Choroid plexus epithelial cell (primary cell): ENCODE measurements at regions not wholly inside any gene's neighbourhood (a gene's known extent, or its start where the extent isn't known, plus 50 kb on each side); places are given as distances from the start of the nearest gene placed in this dataset.
"Not testable (repeated sequence)": the region's sequence is repeated elsewhere in the genome, so short reads cannot be mapped to it uniquely, and the experiment has no call there.

Experiments
- DNase-seq: peaks from one replicate; pipeline ENCODE4 v3.0.0-alpha.2; 2010; ENCODE audit warnings: low read depth
- H3K4me3 ChIP-seq: 2 replicates; pipeline ENCODE4 v1.5.1; 2011; ENCODE audit warnings: low read depth, mild to moderate bottlenecking, control low read depth, low read length, moderate library complexity
- TF ChIP-seq, protein P1 (sequence below): conservative IDR thresholded peaks from 2 replicates; pipeline ENCODE4 v1.5.1; 2011; ENCODE audit warnings: low read depth, mild to moderate bottlenecking, control low read depth, inconsistent platforms, low read length, moderate library complexity

DNA sequence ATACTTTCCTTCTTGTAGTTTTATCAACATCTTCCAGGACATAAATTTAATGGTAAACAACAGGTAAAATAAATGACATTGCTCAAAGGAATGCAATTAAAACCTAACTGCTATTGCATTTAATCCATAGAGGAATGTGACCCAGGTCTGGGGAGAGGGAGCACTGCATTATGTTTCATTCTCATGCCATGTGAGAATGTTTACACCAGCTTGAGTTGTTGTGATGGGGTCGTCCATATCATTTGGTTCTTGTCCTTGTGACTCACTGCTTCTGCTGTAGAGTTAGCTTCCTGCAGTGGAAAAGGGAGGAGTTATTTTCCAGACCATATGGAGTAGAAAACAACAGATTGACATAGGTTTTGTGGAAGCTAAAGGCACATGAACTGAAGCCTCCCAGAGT lies 129.3 kb upstream of the PMCH start:
- TF ChIP-seq, protein P1, sequence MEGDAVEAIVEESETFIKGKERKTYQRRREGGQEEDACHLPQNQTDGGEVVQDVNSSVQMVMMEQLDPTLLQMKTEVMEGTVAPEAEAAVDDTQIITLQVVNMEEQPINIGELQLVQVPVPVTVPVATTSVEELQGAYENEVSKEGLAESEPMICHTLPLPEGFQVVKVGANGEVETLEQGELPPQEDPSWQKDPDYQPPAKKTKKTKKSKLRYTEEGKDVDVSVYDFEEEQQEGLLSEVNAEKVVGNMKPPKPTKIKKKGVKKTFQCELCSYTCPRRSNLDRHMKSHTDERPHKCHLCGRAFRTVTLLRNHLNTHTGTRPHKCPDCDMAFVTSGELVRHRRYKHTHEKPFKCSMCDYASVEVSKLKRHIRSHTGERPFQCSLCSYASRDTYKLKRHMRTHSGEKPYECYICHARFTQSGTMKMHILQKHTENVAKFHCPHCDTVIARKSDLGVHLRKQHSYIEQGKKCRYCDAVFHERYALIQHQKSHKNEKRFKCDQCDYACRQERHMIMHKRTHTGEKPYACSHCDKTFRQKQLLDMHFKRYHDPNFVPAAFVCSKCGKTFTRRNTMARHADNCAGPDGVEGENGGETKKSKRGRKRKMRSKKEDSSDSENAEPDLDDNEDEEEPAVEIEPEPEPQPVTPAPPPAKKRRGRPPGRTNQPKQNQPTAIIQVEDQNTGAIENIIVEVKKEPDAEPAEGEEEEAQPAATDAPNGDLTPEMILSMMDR, result no peak
- DNase-seq, result no peak
- no peak overlapping the region for H3K4me3 ChIP-seq

DNA sequence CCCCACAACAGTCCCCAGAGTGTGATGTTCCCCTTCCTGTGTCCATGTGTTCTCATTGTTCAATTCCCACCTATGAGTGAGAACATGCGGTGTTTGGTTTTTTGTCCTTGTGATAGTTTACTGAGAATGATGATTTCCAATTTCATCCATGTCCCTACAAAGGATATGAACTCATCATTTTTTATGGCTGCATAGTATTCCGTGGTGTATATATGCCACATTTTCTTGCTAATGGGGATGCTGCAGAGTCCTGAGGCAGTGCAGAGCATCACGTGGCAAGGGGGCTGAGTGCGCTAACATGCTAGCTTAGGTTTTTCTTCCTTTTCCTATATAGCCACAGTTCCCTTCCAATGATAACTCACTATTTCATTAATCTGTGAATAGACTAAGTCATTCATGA lies 127.5 kb upstream of the PMCH start:
- not testable (repeated sequence) for DNase-seq, H3K4me3 ChIP-seq

DNA sequence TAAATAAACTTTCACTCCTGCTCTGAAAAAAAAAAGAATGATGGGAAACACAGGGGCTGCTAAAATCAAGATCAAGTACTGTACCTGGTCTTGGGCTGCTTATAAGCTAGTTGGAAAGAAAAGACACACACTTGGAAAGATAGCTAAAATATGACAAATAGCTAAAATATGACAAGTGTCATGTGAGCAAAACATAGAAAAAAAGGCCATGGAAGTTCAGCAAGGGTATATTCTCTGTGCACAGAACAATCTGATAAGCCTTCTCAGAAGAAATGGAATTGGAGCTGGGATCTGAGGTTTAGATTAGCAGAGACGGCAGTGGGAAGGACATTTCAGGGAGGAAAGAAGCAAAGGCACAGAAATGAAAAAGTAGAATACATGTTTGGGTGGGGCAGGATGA lies 126.2 kb upstream of the PMCH start:
- DNase-seq, result no peak
- H3K4me3 ChIP-seq, result no peak overlapping the region
- TF ChIP-seq, protein P1, result no peak

DNA sequence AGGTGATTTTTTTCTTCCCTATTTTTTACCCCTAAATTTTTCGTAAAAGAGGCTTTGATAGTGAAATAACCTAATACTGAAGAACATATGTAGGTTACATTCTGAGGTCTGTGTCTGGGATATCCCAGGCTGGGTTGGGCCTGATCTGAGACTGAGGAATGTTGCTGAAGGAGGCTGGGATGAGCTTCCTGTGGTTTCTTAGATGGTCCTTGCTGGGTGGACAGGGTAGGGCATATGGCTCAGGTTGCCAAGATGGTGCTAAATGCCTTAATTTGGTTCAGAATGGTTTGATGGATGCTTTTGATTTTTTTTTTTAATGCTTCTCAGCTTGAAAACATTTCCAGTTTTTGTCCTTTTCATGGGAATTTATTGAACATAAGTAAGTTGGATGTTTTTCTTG lies 124.6 kb upstream of the PMCH start:
- DNase-seq, result no peak
- no peak overlapping the region for H3K4me3 ChIP-seq
- TF ChIP-seq, protein P1, result no peak

DNA sequence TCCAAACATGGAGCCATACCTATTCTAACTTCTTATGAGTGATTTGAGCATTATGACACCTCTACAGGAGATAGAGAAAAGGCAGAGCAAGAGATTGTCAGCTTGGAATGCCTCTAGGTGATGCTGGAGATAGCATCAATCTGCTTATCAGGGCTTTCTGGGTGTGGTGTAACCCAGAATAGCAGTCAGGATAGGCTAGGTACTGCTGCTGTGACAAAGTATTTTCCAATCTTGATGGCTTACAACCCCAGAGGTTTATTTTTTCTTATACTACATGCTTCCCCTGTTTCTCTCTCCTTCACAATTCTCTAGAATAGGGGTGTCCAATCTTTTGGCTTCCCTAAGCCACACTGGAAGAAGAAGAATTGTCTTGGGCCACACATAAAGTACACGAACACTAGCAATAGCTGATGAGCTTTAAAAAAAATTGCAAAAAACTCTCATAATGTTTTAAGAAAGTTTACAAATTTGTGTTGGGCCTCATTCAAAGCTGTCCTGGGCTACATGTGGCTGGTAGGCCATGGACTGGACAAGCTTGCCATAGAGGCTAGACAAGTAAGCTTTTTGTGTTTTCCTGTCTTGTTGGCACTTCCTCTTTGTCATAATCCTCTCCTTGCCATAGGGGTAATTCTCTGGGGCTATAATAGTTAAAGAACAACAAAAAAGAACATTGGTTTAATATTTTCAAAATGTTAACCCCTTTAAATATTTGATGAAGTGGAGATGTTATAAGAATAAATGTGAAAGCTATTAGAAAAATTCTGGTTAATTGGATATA lies 123.9 kb upstream of the PMCH start:
- TF ChIP-seq, protein P1, result no peak
- DNase-seq, result no peak
- no peak overlapping the region for H3K4me3 ChIP-seq

DNA sequence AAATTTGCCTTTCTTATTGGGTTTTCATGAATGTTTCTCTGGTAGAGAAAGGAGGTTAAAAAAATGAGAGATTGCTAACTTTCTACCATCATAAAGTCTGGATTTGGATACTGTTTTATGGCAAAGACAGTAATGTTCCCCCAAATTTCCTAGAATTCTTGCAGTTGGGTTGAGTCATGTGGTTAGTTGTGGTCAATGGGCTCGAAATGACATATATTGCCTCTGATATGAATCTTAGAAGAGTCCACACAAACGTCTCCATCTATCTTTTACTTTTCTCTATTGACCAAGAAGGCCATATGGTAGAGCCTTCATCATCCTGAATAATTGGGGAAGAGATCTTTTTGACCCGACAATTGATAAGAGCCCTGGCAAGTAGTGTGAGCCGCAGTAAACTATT lies 119.5 kb upstream of the PMCH start:
- no peak for DNase-seq
- no peak overlapping the region for H3K4me3 ChIP-seq
- TF ChIP-seq, protein P1, result no peak

DNA sequence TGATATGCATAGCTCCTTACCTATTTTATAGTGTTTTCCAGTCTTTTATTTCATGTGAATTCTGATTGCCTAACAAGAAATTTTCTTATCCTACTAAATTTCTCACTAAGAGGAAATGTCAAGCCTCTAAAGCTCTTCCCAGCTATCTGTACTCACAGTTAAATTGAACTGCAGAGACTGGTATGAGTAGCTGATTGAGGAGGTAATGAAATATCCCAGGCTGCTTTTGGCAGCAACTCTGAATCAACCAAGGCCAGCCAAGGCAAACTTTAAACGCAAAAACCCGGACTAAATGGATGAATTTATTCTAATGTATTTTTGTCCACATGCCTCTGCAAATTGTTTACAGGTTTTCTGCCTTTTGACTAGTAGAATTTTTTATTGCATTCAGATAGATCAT lies 119.1 kb upstream of the PMCH start:
- TF ChIP-seq, protein P1, result no peak
- H3K4me3 ChIP-seq, result no peak overlapping the region
- DNase-seq, result no peak

DNA sequence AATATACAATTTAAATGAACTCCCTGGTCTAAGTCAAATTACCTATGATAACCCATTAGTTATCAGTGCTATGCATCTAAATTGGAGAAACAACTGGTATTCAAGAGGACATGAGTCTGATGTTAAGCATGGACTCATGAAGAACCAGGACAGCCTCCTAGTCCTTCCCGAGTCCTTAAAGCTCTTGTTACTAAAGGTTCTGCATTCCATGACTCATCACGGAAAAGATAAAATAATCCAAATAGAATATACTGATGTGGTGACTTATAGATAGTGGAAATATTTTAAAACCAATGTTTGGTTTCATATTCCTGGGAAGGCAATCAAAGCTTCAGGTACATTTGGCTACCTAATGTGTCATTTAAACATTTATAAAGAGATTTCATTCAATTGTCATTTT lies 117.2 kb upstream of the PMCH start:
- DNase-seq, result peak; percentile 7
- H3K4me3 ChIP-seq, result no peak overlapping the region
- TF ChIP-seq, protein P1, result no peak

DNA sequence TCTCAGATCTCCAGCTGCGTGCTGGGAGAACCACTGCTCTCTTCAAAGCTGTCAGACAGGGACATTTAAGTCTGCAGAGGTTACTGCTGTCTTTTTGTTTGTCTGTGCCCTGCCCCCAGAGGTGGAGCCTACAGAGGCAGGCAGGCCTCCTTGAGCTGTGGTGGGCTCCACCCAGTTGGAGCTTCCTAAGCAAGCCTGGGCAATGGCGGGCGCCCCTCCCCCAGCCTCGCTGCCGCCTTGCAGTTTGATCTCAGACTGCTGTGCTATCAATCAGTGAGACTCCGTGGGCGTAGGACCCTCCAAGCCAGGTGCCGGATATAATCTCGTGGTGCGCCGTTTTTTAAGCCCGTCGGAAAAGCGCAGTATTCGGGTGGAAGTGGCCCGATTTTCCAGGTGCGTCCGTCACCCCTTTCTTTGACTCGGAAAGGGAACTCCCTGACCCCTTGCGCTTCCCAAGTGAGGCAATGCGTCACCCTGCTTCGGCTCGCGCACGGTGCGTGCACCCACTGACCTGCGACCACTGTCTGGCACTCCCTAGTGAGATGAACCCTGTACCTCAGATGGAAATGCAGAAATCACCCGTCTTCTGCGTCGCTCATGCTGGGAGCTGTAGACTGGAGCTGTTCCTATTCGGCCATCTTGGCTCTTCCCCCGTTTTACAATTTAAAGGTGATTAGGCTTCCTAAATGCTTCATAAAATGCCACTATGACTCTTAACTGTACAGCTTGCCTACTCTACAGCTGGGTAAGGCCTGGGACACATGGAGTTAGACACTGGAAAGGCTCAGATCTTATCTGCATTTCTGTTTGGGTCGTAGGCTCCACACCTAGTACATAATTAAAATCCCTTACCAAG lies 115.7 kb upstream of the PMCH start:
- H3K4me3 ChIP-seq, DNase-seq: not testable (repeated sequence)
